Right renal cortex interstitium (tissue), 3 donors: ENCODE measurements at regions not wholly inside any gene's neighbourhood (a gene's known extent, or its start where the extent isn't known, plus 50 kb on each side); places are given as distances from the start of the nearest gene placed in this dataset.
"Not testable (repeated sequence)": the region's sequence is repeated elsewhere in the genome, so short reads cannot be mapped to it uniquely, and the experiment has no call there.

ENCODE experiments used
- DNase-seq, 3 donors: peaks; one replicate each; pipeline ENCODE4 v3.0.0-alpha.2; 2013; ENCODE audit warnings: low read depth in 3 of 3, low spot score in 2 of 3

GRCh38 chr20:19110285-19110684, 102.2 kb upstream of the SLC24A3 start:
- DNase-seq = no peak

GRCh38 chr20:19110881-19111460, 101.5 kb upstream of the SLC24A3 start:
- DNase-seq = no peak

GRCh38 chr20:19112828-19113227, 99.6 kb upstream of the SLC24A3 start:
- DNase-seq = no peak

GRCh38 chr20:19113343-19113930, 99.0 kb upstream of the SLC24A3 start:
- no peak for DNase-seq

- no peak for DNase-seq
These were observed 98.0 kb upstream of the SLC24A3 start for GRCh38 chr20:19114410-19114809.

- no peak for DNase-seq
These were observed 96.9 kb upstream of the SLC24A3 start for GRCh38 chr20:19115581-19115980.

GRCh38 chr20:19120011-19120410, 92.4 kb upstream of the SLC24A3 start:
- DNase-seq = no peak

- no peak for DNase-seq
These were observed 91.9 kb upstream of the SLC24A3 start for GRCh38 chr20:19120569-19120968.

- DNase-seq = no peak
These were observed 91.0 kb upstream of the SLC24A3 start for GRCh38 chr20:19121463-19121862.

GRCh38 chr20:19121916-19122315, 90.5 kb upstream of the SLC24A3 start:
- DNase-seq = no peak

GRCh38 chr20:19122395-19122794, 90.0 kb upstream of the SLC24A3 start:
- DNase-seq = no peak

GRCh38 chr20:19125508-19125907, 86.9 kb upstream of the SLC24A3 start:
- DNase-seq = no peak

GRCh38 chr20:19129306-19129705, 83.1 kb upstream of the SLC24A3 start:
- DNase-seq = no peak

- no peak for DNase-seq
These were observed 82.3 kb upstream of the SLC24A3 start for GRCh38 chr20:19129976-19130612.

- no peak for DNase-seq
These were observed 81.8 kb upstream of the SLC24A3 start for GRCh38 chr20:19130613-19130984.

GRCh38 chr20:19137641-19138040, 74.8 kb upstream of the SLC24A3 start:
- no peak for DNase-seq

- DNase-seq = no peak
These were observed 73.7 kb upstream of the SLC24A3 start for GRCh38 chr20:19138758-19139157.

GRCh38 chr20:19139584-19139983, 72.9 kb upstream of the SLC24A3 start:
- not testable (repeated sequence) for DNase-seq

- DNase-seq = no peak
These were observed 70.4 kb upstream of the SLC24A3 start for GRCh38 chr20:19141998-19142397.

GRCh38 chr20:19143890-19144289, 68.6 kb upstream of the SLC24A3 start:
- no peak for DNase-seq

GRCh38 chr20:19161336-19161735, 51.1 kb upstream of the SLC24A3 start:
- no peak for DNase-seq
